ENCODE measurements at regions not wholly inside any gene's neighbourhood (a gene's known extent, or its start where the extent isn't known, plus 50 kb on each side); places are given as distances from the start of the nearest gene placed in this dataset.

DNA sequence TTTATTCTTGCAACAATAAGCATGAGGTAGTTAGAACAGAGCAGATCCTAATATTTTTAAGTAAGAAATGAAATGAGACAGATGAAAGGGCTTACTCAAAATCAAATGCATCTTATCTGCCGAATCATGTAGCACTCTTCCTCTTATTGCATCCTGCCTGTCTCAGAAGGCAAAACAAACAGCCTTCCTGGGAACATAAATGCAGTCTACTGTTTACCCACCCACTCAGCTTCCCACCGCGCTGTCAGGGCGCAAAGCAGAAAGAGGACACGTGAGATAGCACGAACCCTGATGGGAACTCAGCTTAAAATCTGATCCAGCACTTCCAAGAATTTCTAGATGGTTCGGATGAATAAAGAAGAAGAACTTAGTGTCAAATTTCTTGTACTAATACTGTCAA is 114.4 kb upstream of the CDK1 start:
- TF ChIP-seq EP300 (IDR thresholded peaks at IDR 0.05): no peak
- TF ChIP-seq POLR2A (IDR thresholded peaks at IDR 0.05; ENCODE audit: low read depth): no peak
- TF ChIP-seq CTCF (IDR thresholded peaks at IDR 0.05): no peak
- no peak for TF ChIP-seq POLR2AphosphoS5 (IDR thresholded peaks at IDR 0.05)
- Histone ChIP-seq H3K4me1 (no peaks in the 10 kb centered on the region), H3K27ac (replicated peaks in 1 of 4) (no peak overlapping the region), H3K9me3 (no peaks in the 10 kb centered on the region), H3K36me3 (no peaks in the 10 kb centered on the region), H3K4me3 (no peak overlapping the region), H3K27me3 (no peaks in the 10 kb centered on the region)
- DNase-seq (ENCODE audit: extremely low spot score): no peak
- intact Hi-C loops (cut with DNase I): no loop called here
- WGBS: 56% methylated on average over 7 of the region's 7 CpGs

GRCh38 chr10:60662917-60663614 is 115.2 kb upstream of the CDK1 start:
- no peaks in the 10 kb centered on the region for H3K4me1 ChIP-seq
- H3K4me3 ChIP-seq: no peak overlapping the region
- H3K27me3 ChIP-seq: no peaks in the 10 kb centered on the region
- intact Hi-C loops (cut with DNase I): no loop called here
- H3K27ac ChIP-seq (replicated peaks in 1 of 4): no peak overlapping the region
- TF ChIP-seq POLR2A (IDR thresholded peaks at IDR 0.05; ENCODE audit: low read depth): no peak
- TF ChIP-seq CTCF (IDR thresholded peaks at IDR 0.05): no peak
- no peak for TF ChIP-seq EP300 (IDR thresholded peaks at IDR 0.05)
- TF ChIP-seq POLR2AphosphoS5 (IDR thresholded peaks at IDR 0.05): no peak
- H3K36me3 ChIP-seq: no peaks in the 10 kb centered on the region
- DNase-seq (ENCODE audit: extremely low spot score): no peak
- WGBS: 73% methylated on average over 4 of the region's 4 CpGs
- H3K9me3 ChIP-seq: peaks cover 0 to 4% (median 0%) of the 10 kb centered on the region in 4 donors

DNA sequence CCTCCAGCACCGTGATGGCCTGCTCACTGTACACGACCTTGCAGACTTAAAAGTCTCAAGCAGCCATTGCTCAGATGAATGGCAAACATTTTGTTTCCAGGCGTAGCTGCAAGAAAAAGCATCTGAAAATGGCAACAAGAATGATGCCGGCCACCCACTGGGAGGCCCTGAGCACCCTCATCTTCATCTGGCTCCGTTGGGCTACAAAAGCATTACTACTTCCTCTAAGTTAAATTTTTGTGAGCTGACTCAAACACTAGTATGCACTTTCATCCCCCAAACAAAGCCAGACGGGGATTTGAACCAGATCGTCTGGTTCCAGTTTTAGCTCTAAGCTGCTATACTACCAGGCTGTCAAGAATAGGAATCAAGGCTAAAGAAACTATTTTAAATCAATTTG is 116.6 kb upstream of the CDK1 start:
- no peak overlapping the region for H3K27ac ChIP-seq (replicated peaks in 1 of 4)
- no peak overlapping the region for H3K4me3 ChIP-seq
- H3K27me3 ChIP-seq: no peaks in the 10 kb centered on the region
- H3K4me1 ChIP-seq: no peaks in the 10 kb centered on the region
- no peak for DNase-seq (ENCODE audit: extremely low spot score)
- intact Hi-C loops (cut with DNase I): no loop called here
- no peaks in the 10 kb centered on the region for H3K36me3 ChIP-seq
- peaks cover 0 to 4% (median 0%) of the 10 kb centered on the region in 4 donors for H3K9me3 ChIP-seq
- no peak for TF ChIP-seq EP300 (IDR thresholded peaks at IDR 0.05)
- TF ChIP-seq POLR2A (IDR thresholded peaks at IDR 0.05; ENCODE audit: low read depth): no peak
- TF ChIP-seq CTCF (IDR thresholded peaks at IDR 0.05): no peak
- no peak for TF ChIP-seq POLR2AphosphoS5 (IDR thresholded peaks at IDR 0.05)
- WGBS: 79% methylated on average over 7 of the region's 7 CpGs

GRCh38 chr10:60660625-60661024 is 117.7 kb upstream of the CDK1 start:
- no peak for TF ChIP-seq POLR2A (IDR thresholded peaks at IDR 0.05; ENCODE audit: low read depth)
- no peak for TF ChIP-seq EP300 (IDR thresholded peaks at IDR 0.05)
- no peak for TF ChIP-seq POLR2AphosphoS5 (IDR thresholded peaks at IDR 0.05)
- TF ChIP-seq CTCF (IDR thresholded peaks at IDR 0.05): no peak
- H3K27ac ChIP-seq (replicated peaks in 1 of 4): no peak overlapping the region
- 92% methylated on average over 1 of the region's 1 CpG for WGBS
- no peaks in the 10 kb centered on the region for H3K4me1 ChIP-seq
- no peak for DNase-seq (ENCODE audit: extremely low spot score)
- no peaks in the 10 kb centered on the region for H3K36me3 ChIP-seq
- intact Hi-C loops (cut with DNase I): no loop called here
- H3K9me3 ChIP-seq: peaks cover 0 to 4% (median 0%) of the 10 kb centered on the region in 4 donors
- H3K27me3 ChIP-seq: no peaks in the 10 kb centered on the region
- no peak overlapping the region for H3K4me3 ChIP-seq

Measured in esophagus muscularis mucosa (tissue), 4 donors.